NB4 (cell line): ENCODE measurements at regions not wholly inside any gene's neighbourhood (a gene's known extent, or its start where the extent isn't known, plus 50 kb on each side); places are given as distances from the start of the nearest gene placed in this dataset.

Source experiments
- DNase-seq: peaks from one replicate; pipeline ENCODE4 v3.0.0; 2010; ENCODE audit warnings: low read depth
- H3K4me3 ChIP-seq: one replicate; pipeline ENCODE4 v1.5.1; 2011; ENCODE audit warnings: mild to moderate bottlenecking, low read depth, low read length, moderate library complexity
- CTCF ChIP-seq: IDR thresholded peaks from one replicate; pipeline ENCODE4 v1.5.1; 2012; ENCODE audit warnings: low read depth, low read length
- MAX ChIP-seq: IDR thresholded peaks from 2 replicates; pipeline ENCODE4 v1.6.1; 2011; ENCODE audit warnings: low read depth, low read length
- MYC ChIP-seq: IDR thresholded peaks from 2 replicates; pipeline ENCODE4 v1.6.1; 2011; ENCODE audit warnings: low read depth, low read length
- POLR2A ChIP-seq: IDR thresholded peaks from 2 replicates; pipeline ENCODE4 v1.6.1; 2011; ENCODE audit warnings: mild to moderate bottlenecking; ENCODE audit not compliant: insufficient read length; ENCODE audit errors: extremely low read depth

GRCh38 chr9:94014066-94014654 is 59.0 kb upstream of the BARX1 start:
- peak; percentile 39 for DNase-seq
- H3K4me3 ChIP-seq, result no peak overlapping the region
- TF ChIP-seq POLR2A (no peak), CTCF (peak; percentile 70)

- H3K4me3 ChIP-seq, result no peak overlapping the region
- no peak for DNase-seq
- TF ChIP-seq MYC (no peak), CTCF (no peak), MAX (no peak), POLR2A (no peak)
Measured at GRCh38 chr9:94010980-94011533, 55.9 kb upstream of the BARX1 start.

- DNase-seq, result no peak
- TF ChIP-seq MYC (no peak), MAX (no peak), CTCF (no peak), POLR2A (no peak)
- H3K4me3 ChIP-seq, result no peak overlapping the region
Measured at GRCh38 chr9:94005272-94005901, 50.2 kb upstream of the BARX1 start.
